ENCODE measurements at regions not wholly inside any gene's neighbourhood (a gene's known extent, or its start where the extent isn't known, plus 50 kb on each side); places are given as distances from the start of the nearest gene placed in this dataset.

DNA sequence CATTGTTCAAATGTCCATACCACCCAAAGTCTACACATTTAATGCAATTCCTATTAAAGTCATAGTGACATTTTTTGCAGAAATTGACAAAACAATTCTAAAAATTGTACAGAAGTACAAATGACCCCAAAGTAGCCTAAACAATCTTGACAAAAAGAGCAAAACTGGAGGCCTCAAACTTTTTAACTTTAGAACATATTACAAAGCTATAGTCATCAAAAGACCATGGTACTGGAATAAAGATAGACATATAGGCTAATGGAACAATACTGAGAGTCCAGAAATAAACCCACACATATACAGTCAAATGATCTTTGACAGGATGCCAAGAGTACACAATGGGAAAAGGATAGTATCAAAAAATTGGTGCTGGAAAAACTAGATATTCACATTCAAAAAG, 213.2 kb upstream of the SAMSN1 start:
- TF ChIP-seq EZH2phosphoT487 (IDR thresholded peaks at IDR 0.05; ENCODE audit: borderline replicate concordance): no peak
- TF ChIP-seq CTCF (conservative IDR thresholded peaks at IDR 0.05; ENCODE audit: low read length): no peak

Measured in Loucy (cell line).